HFF-Myc (cell line): ENCODE measurements at regions not wholly inside any gene's neighbourhood (a gene's known extent, or its start where the extent isn't known, plus 50 kb on each side); places are given as distances from the start of the nearest gene placed in this dataset.

ENCODE experiments used
- DNase-seq: peaks from one replicate; pipeline ENCODE4 v3.0.0-alpha.2; 2011; ENCODE audit warnings: low read depth; ENCODE audit errors: extremely low read depth
- H3K4me3 ChIP-seq: replicated peaks from 2 replicates; pipeline ENCODE4 v1.5.1; 2011; ENCODE audit warnings: low read depth, mild to moderate bottlenecking, control low read depth, low read length
- TF ChIP-seq, protein P1 (sequence below): IDR thresholded peaks from 2 replicates; pipeline ENCODE4 v1.5.1; 2012; ENCODE audit warnings: mild to moderate bottlenecking, low read depth, low read length, control low read depth; ENCODE audit errors: missing control alignments

DNA sequence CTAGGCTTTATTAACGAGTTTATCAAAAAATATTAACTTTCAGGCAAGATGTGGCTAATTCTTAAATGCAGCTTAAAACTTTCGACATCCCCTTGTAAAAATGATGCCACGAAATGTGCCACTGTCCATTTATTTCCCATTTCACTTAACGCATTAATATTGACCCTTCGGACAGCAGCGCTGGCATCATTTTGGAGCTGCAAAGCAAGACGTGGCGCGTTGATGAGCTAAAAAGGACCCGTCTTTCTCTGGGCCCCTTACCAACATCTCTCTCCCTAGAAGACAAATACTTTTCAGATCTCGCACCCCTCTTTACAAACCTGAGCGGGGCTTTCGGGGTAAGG is 367.9 kb downstream of the MTX2 start:
- no peak for DNase-seq
- TF ChIP-seq, protein P1, sequence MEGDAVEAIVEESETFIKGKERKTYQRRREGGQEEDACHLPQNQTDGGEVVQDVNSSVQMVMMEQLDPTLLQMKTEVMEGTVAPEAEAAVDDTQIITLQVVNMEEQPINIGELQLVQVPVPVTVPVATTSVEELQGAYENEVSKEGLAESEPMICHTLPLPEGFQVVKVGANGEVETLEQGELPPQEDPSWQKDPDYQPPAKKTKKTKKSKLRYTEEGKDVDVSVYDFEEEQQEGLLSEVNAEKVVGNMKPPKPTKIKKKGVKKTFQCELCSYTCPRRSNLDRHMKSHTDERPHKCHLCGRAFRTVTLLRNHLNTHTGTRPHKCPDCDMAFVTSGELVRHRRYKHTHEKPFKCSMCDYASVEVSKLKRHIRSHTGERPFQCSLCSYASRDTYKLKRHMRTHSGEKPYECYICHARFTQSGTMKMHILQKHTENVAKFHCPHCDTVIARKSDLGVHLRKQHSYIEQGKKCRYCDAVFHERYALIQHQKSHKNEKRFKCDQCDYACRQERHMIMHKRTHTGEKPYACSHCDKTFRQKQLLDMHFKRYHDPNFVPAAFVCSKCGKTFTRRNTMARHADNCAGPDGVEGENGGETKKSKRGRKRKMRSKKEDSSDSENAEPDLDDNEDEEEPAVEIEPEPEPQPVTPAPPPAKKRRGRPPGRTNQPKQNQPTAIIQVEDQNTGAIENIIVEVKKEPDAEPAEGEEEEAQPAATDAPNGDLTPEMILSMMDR, result no peak
- H3K4me3 ChIP-seq, result no peak overlapping the region

DNA sequence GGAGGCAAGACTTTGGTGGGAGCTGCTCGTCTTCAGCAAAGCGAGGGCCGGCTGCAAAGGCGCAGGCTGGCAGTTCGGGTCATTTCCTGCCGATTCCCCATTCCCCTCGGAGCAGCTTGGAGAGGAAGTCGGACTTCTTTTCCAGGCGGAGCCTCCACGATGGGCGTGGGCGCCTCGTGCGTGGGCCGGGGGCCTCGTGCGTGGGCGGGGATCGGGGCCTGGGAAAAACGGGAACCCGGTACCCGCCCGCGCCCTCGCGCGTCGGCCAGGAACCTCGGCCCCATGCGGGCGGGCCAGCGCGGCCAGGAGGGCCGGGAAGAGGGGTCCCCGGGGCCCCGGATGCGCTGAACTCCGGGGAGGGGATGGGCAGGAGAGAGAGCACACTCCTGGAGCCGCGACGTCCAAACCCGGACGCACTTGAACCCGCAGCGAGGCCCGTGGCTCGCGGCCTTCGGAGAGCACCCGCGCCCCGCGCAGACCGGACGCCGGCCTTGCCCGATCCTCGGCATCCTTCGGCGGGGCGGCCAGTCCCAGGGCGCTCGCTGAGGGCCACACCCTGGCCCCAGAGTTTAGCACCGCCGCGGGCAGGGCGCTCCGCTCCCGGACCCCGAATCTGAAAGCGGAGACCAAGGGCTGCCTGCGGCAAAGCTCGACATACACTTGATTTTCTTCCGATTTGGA is 368.4 kb downstream of the MTX2 start:
- TF ChIP-seq, protein P1, result no peak
- no peak for DNase-seq
- H3K4me3 ChIP-seq, result peak overlapping the region; percentile 45

DNA sequence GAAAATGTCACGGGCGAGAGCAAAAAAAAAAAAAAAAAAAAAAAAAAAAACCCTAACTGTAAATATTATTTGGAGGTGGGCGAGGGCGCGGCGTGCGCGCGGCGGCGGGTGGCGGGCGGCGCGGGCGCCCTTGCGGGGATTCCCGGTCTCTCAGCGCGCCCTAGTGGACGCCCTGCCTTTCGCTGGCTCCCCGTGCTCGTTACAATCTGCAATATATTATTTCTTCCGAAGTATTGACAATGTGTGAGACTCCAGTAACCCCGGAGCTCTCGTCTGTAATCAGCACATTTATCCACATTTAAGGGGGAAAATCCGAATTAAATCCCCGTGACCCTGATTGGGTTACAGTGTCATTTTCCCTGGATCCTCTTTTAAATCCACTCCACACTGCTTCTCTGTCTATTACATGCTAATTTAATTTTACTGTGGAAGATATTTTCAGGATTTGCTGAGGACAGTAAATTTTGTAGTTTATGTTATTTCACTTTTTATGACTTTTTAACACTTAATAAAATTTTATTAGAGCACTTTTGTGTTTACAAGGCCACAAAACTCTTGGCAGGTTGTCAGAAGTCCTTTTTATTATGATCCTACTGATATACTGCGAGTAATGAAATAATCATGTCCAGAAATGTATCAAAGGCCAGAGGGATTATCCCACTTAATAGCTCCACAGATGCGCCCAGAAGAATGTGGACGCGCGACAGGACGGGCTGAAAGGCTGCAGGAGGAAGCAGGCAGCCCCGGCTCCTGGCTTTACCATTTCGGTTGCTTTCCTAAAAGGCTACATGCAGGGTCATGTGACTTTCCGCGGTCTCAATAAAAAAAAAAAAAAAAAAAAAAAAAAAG is 369.1 kb downstream of the MTX2 start:
- peak overlapping the region; percentile 45 for H3K4me3 ChIP-seq
- TF ChIP-seq, protein P1, result peak; percentile 52
- DNase-seq, result peak; percentile 17

DNA sequence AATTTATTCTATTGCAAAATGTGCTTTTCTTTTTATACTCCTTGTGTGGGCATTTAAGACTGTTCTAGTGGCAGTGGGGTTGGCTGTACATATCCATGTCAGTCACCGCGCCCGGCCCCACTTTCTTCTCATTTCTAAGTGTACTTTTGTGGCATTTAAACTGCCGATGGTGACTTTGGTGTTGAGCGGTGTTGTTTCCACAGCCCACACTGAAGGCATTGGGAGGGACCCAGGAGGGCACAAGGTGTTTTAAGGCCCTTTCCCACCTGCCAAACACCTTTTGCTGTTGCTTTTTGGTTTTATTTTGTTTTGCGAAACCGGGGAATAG is 369.7 kb downstream of the MTX2 start:
- no peak for DNase-seq
- H3K4me3 ChIP-seq, result no peak overlapping the region
- TF ChIP-seq, protein P1, result no peak

DNA sequence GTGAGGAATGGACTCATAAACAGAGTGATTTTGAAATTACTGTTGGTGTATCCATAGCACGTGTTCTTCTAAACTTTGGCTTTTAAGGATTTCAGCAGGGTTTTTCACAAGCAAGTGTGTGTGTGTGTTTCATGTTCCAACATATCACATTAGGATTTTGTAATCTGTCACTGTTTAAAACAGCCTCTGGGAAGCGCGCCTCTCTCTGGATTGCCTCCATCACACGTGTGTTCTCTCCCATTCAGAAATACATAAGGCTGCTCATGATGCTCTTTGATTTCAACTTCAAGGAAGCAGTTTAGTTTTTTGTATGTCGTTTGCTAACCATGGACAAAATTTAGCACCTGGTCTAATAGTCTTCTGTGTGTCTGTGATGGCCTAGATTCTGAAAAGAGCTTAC is 370.4 kb downstream of the MTX2 start:
- TF ChIP-seq, protein P1, result no peak
- no peak overlapping the region for H3K4me3 ChIP-seq
- no peak for DNase-seq

DNA sequence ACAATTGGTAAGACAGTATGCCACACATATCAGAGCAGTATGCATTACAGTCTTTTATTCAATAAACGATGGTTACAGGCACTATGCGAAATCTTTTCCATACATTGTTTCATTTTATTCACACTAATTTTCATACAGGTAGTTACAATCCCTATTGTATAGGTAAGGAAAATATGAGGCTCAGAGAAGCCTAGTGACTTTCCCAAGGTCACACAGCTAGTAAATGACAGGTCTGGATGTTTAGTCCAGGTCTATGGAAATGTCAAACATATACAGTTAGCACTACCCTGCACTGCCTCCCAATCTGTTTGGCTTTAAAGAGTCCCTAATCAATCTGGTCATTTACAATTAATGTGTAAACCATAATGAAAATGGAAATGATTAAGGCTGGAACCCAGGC is 372.2 kb downstream of the MTX2 start:
- DNase-seq, result no peak
- H3K4me3 ChIP-seq, result no peak overlapping the region
- TF ChIP-seq, protein P1, result no peak
